ENCODE measurements at regions not wholly inside any gene's neighbourhood (a gene's known extent, or its start where the extent isn't known, plus 50 kb on each side); places are given as distances from the start of the nearest gene placed in this dataset.

DNA sequence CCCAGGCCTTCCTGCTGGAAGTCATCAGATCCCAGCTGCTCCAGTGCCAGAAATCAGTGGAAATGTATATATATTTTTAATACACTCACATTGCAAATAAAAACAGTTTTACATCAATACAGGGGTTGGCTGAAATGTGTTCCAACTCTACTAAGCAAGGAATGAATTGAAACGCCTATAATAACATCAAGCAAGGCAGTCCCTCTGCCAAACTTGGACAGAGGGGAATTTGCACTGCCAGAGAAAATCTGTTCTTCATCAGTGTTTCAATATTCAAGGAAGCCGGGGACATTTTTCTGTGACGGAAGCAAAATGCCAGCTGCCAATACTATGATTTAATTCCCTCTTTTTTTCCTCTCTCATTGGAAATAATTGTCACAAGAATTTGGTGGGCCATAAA lies 335.3 kb downstream of the TNS1 start:
- TF ChIP-seq HDAC6 (IDR thresholded peaks at IDR 0.05; ENCODE audit: unreplicated experiment) (no peak), HCFC1 (IDR thresholded peaks at IDR 0.05; ENCODE audit: low read length) (no peak), POLR2AphosphoS5 (IDR thresholded peaks at IDR 0.05; ENCODE audit: low read length) (no peak), SMC3 (IDR thresholded peaks at IDR 0.05; ENCODE audit: borderline replicate concordance, low read length) (no peak)
- TF ChIP-seq, protein P1, sequence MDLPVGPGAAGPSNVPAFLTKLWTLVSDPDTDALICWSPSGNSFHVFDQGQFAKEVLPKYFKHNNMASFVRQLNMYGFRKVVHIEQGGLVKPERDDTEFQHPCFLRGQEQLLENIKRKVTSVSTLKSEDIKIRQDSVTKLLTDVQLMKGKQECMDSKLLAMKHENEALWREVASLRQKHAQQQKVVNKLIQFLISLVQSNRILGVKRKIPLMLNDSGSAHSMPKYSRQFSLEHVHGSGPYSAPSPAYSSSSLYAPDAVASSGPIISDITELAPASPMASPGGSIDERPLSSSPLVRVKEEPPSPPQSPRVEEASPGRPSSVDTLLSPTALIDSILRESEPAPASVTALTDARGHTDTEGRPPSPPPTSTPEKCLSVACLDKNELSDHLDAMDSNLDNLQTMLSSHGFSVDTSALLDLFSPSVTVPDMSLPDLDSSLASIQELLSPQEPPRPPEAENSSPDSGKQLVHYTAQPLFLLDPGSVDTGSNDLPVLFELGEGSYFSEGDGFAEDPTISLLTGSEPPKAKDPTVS (IDR thresholded peaks at IDR 0.05; ENCODE audit: low read depth, low read length), result no peak

Measured in GM12878 (cell line).